Activated CD4-positive, alpha-beta memory T cell treated with anti-CD3 and anti-CD28 coated beads, Interleukin-2, amount 10 ng/mL, durations not matched to agents 7 days and 5 days (primary cell): ENCODE measurements at regions not wholly inside any gene's neighbourhood (a gene's known extent, or its start where the extent isn't known, plus 50 kb on each side); places are given as distances from the start of the nearest gene placed in this dataset.

Source experiments
- CTCF ChIA-PET: fragments of 350-600 bp; sonication (Branson Sonifier 250); formaldehyde crosslinking; loops from one replicate; lab custom pipeline; 2021; ENCODE audit warnings: antibody characterized with exemption, inconsistent platforms; lab: Charles Lee
- POLR2A ChIA-PET: fragments of 350-600 bp; sonication (Branson Sonifier 250); formaldehyde crosslinking; loops from one replicate; lab custom pipeline; 2021; ENCODE audit warnings: antibody characterized with exemption; lab: Charles Lee
- DNase-seq: peaks from one replicate; pipeline ENCODE4 v3.0.0-alpha.2; 2020
- H3K27ac Mint-ChIP-seq: one replicate; pipeline ENCODE4 v1.8.0; 2021; ENCODE audit warnings: mild to moderate bottlenecking, mixed read lengths
- H3K27me3 Mint-ChIP-seq: one replicate; pipeline ENCODE4 v1.8.0; 2021; ENCODE audit warnings: mixed read lengths
- H3K36me3 Mint-ChIP-seq: one replicate; pipeline ENCODE4 v1.8.0; 2021; ENCODE audit warnings: low read depth, mixed read lengths
- H3K4me1 Mint-ChIP-seq: one replicate; pipeline ENCODE4 v1.8.0; 2021; ENCODE audit warnings: mixed read lengths
- H3K4me3 Mint-ChIP-seq: one replicate; pipeline ENCODE4 v1.8.0; 2021; ENCODE audit warnings: mild to moderate bottlenecking, mixed read lengths
- H3K9me3 Mint-ChIP-seq: one replicate; pipeline ENCODE4 v1.8.0; 2021; ENCODE audit warnings: mixed read lengths

DNA sequence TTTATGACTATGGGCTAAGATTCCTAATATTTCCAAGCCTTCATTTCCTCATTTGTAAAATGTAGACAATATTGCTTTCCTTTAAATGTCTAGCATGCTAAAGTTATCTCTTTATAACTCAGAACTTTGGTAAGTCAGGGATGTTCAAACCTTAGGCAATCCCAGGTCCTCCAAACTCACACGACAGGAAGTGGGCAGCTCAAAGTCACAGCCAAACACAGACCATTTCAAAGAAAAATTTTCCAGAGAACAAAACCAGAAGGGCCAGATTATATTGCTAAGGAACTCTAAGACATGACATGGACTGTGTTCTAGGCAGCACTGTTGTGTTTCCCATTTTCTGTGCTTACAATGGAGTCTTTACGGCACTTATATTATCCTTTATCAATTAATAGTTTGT, 87.8 kb upstream of the DYNC1I1 start:
- ChIA-PET CTCF (no interaction called here), POLR2A (no interaction called here)
- no peaks in the 10 kb centered on the region for H3K9me3 Mint-ChIP-seq
- DNase-seq, result no peak
- H3K27me3 Mint-ChIP-seq, result peaks cover 3% of the 10 kb centered on the region
- no peaks in the 10 kb centered on the region for H3K36me3 Mint-ChIP-seq
- H3K4me1 Mint-ChIP-seq, result no peaks in the 10 kb centered on the region
- H3K27ac Mint-ChIP-seq, result no peak overlapping the region
- no peak overlapping the region for H3K4me3 Mint-ChIP-seq

DNA sequence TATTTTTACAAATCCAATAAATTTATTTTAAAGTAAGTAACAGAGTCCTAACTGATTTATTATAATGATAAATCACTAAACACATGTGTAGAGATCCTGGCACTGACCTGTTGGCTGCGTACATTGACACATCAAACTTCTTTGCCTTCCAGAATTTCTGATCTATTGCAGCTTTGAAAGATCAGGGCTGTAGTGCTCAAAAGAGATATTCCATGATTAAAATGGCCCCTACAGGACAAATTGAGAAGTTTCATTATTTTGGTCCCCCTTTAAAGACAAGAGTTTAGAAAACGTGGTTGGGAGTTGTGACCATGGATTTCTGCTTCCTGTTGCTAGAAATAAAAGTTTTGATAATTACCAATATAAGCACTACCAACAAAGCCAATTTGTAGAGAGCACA, 87.7 kb upstream of the PDK4 start:
- ChIA-PET POLR2A (no interaction called here), CTCF (interaction anchor here (1.3 kb wide), 1 partner anchor 174 kb away, joined by 4 read pairs; no protein-coding TSS in a partner anchor)
- no peaks in the 10 kb centered on the region for H3K9me3 Mint-ChIP-seq
- no peak overlapping the region for H3K4me3 Mint-ChIP-seq
- H3K27ac Mint-ChIP-seq, result no peak overlapping the region
- H3K4me1 Mint-ChIP-seq, result no peaks in the 10 kb centered on the region
- DNase-seq, result no peak
- peaks cover 3% of the 10 kb centered on the region for H3K27me3 Mint-ChIP-seq
- no peaks in the 10 kb centered on the region for H3K36me3 Mint-ChIP-seq

DNA sequence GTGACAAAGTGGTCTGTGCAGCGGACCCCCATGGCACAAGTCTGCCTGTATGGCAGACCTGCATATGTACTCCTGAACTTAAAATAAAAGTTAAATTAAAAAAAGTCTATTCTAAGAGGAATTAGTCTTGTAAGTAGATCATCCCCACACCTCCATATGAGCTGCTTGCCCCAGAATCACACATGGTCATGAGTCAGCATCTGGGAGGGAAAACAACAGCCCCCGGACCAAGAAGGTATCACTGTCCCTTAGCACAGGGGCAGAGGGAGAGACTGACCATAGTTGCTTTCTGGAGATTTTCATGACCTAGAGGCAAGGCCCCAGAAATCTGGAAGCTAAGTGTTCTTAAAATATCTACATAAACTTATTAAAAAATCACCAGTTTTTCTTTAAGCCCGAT, 86.6 kb upstream of the PDK4 start:
- no peaks in the 10 kb centered on the region for H3K36me3 Mint-ChIP-seq

DNA sequence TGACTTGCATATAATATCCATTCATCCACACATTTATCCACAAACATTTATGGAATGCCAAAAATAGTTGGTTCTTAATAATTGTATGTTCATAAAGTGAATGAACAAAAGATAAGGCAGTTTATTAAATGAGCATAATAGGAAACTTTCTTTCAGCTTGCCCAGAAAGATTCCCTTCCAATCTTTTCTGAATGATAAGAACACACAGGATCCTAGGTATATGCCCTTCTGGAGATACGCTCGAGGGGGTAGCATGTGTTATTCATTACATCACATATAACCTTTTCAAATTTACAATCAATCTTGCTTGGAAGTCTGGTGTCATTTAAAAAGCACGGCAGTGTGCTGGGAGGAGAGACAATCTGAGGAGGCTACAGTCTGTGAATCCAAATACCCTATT, 80.4 kb upstream of the PDK4 start:
- Mint-ChIP-seq H3K36me3 (no peaks in the 10 kb centered on the region), H3K4me1 (no peaks in the 10 kb centered on the region), H3K9me3 (no peaks in the 10 kb centered on the region), H3K27ac (no peak overlapping the region), H3K4me3 (no peak overlapping the region), H3K27me3 (no peaks in the 10 kb centered on the region)
- CTCF ChIA-PET, result no interaction called here
- no peak for DNase-seq
- POLR2A ChIA-PET, result no interaction called here

More for the DNA sequence above, 86.6 kb upstream of the PDK4 start:
- H3K4me1 Mint-ChIP-seq, result no peaks in the 10 kb centered on the region
- ChIA-PET POLR2A (no interaction called here), CTCF (interaction anchor here (0.8 to 2.7 kb wide), 3 partner anchors 7 to 173 kb away, joined by 3 to 8 read pairs (median 4); no protein-coding TSS in a partner anchor)
- no peaks in the 10 kb centered on the region for H3K9me3 Mint-ChIP-seq
- H3K27ac Mint-ChIP-seq, result no peak overlapping the region
- H3K27me3 Mint-ChIP-seq, result peaks cover 3% of the 10 kb centered on the region
- no peak overlapping the region for H3K4me3 Mint-ChIP-seq
- DNase-seq, result no peak

DNA sequence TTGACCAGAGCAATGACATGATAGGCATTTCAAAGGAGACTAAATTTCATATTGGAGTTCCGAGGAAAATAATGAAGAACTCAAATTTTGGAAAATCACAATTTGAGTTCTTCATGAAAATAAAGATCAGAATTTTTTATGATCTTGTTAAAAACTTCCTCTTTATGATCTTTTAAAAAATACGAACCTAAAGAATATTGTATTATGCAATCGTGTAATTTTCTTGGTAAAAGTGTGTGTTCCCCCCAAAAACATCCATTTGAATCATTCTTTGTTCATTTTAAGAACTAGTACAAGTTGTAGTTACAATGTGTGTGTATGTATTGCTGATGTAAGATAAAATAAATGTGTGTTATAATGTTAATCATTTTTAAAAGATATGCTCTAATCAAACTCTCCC, 79.3 kb upstream of the PDK4 start:
- CTCF ChIA-PET, result no interaction called here
- no peaks in the 10 kb centered on the region for H3K36me3 Mint-ChIP-seq
- H3K4me1 Mint-ChIP-seq, result no peaks in the 10 kb centered on the region
- no peak overlapping the region for H3K27ac Mint-ChIP-seq
- DNase-seq, result no peak
- POLR2A ChIA-PET, result no interaction called here
- H3K4me3 Mint-ChIP-seq, result no peak overlapping the region
- H3K27me3 Mint-ChIP-seq, result no peaks in the 10 kb centered on the region
- H3K9me3 Mint-ChIP-seq, result no peaks in the 10 kb centered on the region

DNA sequence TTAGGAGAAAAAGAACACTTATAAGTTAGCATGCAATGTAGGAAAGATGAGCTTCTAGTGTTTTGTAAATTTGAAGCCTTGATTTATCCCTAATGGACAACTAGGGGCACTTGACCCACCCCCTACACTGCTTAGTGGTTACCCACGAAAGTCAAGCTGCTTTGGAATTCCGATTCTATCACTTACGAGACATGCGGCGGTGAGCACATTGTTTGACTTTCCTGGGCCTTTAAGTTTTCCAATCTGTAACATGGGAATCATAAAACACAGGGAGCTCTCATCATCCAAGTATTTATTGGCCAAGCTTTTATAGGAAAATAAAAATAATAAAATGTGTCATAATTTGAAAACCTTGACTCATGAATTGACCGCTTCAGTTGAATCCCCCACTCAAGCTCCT, 78.7 kb upstream of the PDK4 start:
- ChIA-PET POLR2A (no interaction called here), CTCF (no interaction called here)

DNA sequence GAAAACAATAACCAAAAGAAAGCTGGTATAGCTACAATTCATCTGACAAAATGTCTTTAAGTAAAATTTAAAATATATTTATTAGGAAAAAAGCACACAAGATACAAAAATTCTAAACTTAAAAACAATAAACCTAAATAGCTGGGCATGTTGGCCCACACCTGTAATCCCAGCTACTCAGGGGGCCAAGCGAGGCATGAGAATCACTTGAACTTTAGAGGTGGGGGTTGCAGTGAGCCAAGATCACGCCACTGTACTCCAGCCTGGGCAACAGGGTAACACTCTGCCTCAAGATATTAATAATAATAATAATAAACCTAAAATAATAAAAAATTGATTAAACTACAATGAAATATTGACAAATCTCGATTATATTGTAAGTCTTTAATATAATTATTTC, 77.8 kb upstream of the PDK4 start:
- no peak for DNase-seq
- Mint-ChIP-seq H3K4me1 (no peaks in the 10 kb centered on the region), H3K27me3 (no peaks in the 10 kb centered on the region), H3K27ac (no peak overlapping the region), H3K4me3 (no peak overlapping the region), H3K36me3 (no peaks in the 10 kb centered on the region), H3K9me3 (no peaks in the 10 kb centered on the region)
- ChIA-PET CTCF (no interaction called here), POLR2A (no interaction called here)

More for the DNA sequence above, 78.7 kb upstream of the PDK4 start:
- Mint-ChIP-seq H3K36me3 (no peaks in the 10 kb centered on the region), H3K4me1 (no peaks in the 10 kb centered on the region), H3K27ac (no peak overlapping the region), H3K27me3 (no peaks in the 10 kb centered on the region), H3K9me3 (no peaks in the 10 kb centered on the region), H3K4me3 (no peak overlapping the region)
- no peak for DNase-seq

DNA sequence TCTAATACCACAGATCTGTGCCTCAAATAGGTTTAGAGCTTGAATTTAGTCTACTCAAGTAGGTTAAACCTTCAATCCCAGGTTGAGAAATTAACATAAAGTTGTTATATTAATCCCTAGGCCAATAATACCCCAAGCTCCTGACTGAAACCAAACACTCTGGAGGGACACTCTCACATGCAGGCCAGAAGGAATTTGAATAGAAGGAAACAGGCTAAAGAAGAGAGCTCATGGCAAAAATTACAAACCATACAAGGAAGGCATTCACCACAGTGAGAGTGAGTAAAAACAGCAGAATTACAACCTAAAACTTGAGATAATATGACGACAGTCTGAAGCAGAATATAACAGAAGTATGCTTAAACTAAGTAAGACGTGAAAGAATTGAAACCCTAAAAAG, 76.1 kb upstream of the PDK4 start:
- DNase-seq, result no peak
- H3K27me3 Mint-ChIP-seq, result no peaks in the 10 kb centered on the region
- no peak overlapping the region for H3K27ac Mint-ChIP-seq
- H3K9me3 Mint-ChIP-seq, result no peaks in the 10 kb centered on the region
- POLR2A ChIA-PET, result no interaction called here
- no peaks in the 10 kb centered on the region for H3K36me3 Mint-ChIP-seq
- no peak overlapping the region for H3K4me3 Mint-ChIP-seq
- CTCF ChIA-PET, result interaction anchor here (1.4 to 2.1 kb wide), 2 partner anchors 15 to 18 kb away, joined by 4 to 8 read pairs; no protein-coding TSS in a partner anchor
- H3K4me1 Mint-ChIP-seq, result no peaks in the 10 kb centered on the region

DNA sequence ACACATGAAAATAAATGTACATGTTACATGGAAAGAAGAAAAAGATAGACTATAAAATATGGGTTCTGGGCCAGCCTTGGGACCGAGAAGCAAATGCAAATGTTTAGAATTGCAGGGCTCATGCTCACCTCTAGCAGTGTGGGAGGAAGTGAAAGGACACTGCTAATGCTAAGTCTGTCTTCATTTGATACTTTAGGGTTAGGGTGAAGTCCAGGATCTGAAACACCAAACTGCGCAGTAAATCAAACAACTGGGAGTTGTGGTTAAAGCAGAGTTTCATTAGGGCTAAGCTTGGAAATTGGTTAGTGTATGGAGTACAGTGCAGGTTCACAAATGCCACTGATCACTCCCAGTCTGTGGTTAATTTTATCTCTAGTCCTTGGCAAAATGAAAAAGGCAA, 73.2 kb upstream of the PDK4 start:
- POLR2A ChIA-PET, result no interaction called here
- no peaks in the 10 kb centered on the region for H3K27me3 Mint-ChIP-seq
- no peaks in the 10 kb centered on the region for H3K36me3 Mint-ChIP-seq
- H3K4me1 Mint-ChIP-seq, result no peaks in the 10 kb centered on the region
- DNase-seq, result no peak
- H3K9me3 Mint-ChIP-seq, result peaks cover 2% of the 10 kb centered on the region
- CTCF ChIA-PET, result no interaction called here
- no peak overlapping the region for H3K4me3 Mint-ChIP-seq
- no peak overlapping the region for H3K27ac Mint-ChIP-seq

DNA sequence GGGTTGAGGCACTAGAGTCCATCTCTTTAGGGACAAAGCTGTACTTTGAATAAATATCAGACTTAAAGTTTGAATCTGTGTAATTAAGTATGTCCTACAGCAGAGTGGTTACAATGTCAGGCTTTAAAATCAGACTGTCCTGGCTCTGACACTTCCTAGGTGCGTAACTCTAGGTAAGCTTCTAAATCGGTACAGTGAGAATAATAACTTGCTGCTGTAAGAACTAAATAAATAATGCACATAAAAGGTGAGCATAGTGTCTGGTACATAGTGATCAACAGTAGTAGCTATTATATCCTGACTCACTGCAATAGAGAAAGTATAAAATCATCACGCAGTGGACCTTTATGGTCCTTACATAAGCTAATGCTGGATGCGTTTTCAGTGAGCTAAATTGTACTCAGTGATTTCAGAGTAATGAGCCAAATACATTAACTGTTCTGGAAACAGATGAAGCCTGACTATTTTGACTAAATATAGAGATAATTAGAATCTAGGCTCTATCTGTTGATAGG, 72.2 kb upstream of the PDK4 start:
- ChIA-PET CTCF (interaction anchor here (0.7 kb wide), 1 partner anchor 157 kb away, joined by 3 read pairs; no protein-coding TSS in a partner anchor), POLR2A (no interaction called here)
- Mint-ChIP-seq H3K9me3 (peaks cover 2% of the 10 kb centered on the region), H3K4me1 (no peaks in the 10 kb centered on the region), H3K4me3 (no peak overlapping the region), H3K27ac (no peak overlapping the region), H3K27me3 (no peaks in the 10 kb centered on the region), H3K36me3 (no peaks in the 10 kb centered on the region)
- no peak for DNase-seq

DNA sequence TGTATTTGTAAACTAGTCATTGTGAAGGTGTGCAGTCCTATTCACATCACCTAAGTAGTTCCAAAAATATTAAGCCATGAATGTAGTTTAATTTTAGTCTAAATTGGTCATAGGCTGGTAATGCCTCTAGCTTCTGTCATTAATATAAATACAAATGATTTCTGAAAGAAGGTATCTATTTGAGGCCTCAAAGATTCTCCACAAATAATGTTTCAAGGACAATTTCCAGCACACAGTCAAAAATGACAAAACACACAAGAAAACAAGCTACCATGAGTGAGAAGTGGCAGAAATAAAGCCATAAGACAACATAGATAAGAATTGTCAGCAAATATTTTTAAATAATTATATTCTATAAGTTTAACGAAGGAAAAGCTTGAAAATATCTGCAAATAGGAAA, 66.7 kb upstream of the PDK4 start:
- H3K36me3 Mint-ChIP-seq, result no peaks in the 10 kb centered on the region

DNA sequence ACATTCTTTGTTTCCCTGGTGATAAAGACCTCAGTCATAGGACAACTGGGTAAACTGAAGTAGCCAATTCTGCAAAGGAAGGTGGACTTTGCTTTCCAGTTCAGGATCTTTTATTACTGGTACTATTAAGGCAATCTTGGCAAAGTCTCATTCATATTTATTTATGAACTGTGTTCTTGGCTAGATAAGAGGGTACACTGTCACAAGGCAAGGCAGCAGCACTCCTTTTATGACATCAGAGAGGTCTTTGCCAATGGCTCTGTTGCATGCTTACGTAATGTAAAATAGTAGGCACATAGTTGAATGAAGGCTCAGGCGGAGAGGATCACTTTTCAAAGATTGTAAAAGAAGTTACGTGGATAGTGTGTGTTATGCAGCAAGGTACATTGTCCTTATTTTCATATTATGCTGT, 63.7 kb upstream of the PDK4 start:
- ChIA-PET CTCF (no interaction called here), POLR2A (no interaction called here)
- Mint-ChIP-seq H3K27ac (no peak overlapping the region), H3K27me3 (no peaks in the 10 kb centered on the region), H3K36me3 (no peaks in the 10 kb centered on the region), H3K4me1 (no peaks in the 10 kb centered on the region), H3K9me3 (no peaks in the 10 kb centered on the region), H3K4me3 (no peak overlapping the region)
- no peak for DNase-seq

More for the DNA sequence above, 66.7 kb upstream of the PDK4 start:
- Mint-ChIP-seq H3K9me3 (peaks cover 2% of the 10 kb centered on the region), H3K4me3 (no peak overlapping the region), H3K4me1 (no peaks in the 10 kb centered on the region), H3K27me3 (no peaks in the 10 kb centered on the region), H3K27ac (no peak overlapping the region)
- CTCF ChIA-PET, result no interaction called here
- no peak for DNase-seq
- POLR2A ChIA-PET, result no interaction called here

DNA sequence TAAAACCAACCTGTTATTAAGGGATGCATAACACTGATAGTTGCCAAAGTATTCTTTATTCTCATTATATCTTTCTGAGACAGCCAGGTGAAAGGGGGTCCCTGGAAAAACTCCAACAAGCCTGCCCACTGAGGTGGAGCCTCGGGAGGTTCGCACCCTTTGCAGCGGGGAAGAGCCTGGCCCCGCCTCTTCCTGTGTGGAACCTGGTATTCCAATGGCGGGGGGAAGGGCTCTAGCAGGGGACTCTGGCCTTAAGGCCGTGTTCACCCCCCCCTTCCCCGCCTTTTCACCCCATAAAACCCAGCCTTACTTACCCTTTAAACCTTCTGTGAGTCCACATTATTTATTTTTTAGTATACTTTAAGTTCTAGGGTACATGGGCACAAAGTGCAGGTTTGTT, 62.4 kb upstream of the PDK4 start:
- H3K4me3 Mint-ChIP-seq, result no peak overlapping the region
- H3K27me3 Mint-ChIP-seq, result no peaks in the 10 kb centered on the region
- H3K9me3 Mint-ChIP-seq, result no peaks in the 10 kb centered on the region
- ChIA-PET CTCF (no interaction called here), POLR2A (no interaction called here)
- no peak overlapping the region for H3K27ac Mint-ChIP-seq
- no peak for DNase-seq
- H3K4me1 Mint-ChIP-seq, result no peaks in the 10 kb centered on the region
- no peaks in the 10 kb centered on the region for H3K36me3 Mint-ChIP-seq

DNA sequence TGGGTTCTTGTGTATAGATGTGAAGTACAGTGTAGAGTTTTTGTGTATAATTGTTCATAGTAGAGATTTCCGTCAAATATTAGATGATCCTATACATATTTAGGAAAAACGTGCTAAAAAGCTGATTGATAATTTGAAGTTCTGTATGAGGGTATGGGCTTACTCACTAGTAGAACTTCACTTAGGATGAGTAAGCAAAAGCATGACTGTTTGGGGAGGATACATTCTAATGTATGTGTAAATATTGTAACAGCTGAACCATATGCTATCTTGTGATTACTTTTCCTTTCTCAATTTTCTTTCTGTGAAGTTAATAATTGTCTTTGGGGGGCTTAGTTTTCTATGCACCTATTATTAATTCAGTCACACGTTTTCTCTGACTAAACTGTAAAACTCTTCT, 53.2 kb upstream of the PDK4 start:
- CTCF ChIA-PET, result no interaction called here
- H3K4me3 Mint-ChIP-seq, result no peak overlapping the region
- H3K4me1 Mint-ChIP-seq, result no peaks in the 10 kb centered on the region

More for the DNA sequence above, 53.2 kb upstream of the PDK4 start:
- Mint-ChIP-seq H3K36me3 (no peaks in the 10 kb centered on the region), H3K27me3 (no peaks in the 10 kb centered on the region), H3K9me3 (no peaks in the 10 kb centered on the region), H3K27ac (no peak overlapping the region)
- DNase-seq, result no peak
- POLR2A ChIA-PET, result no interaction called here
